ENCODE measurements at regions not wholly inside any gene's neighbourhood (a gene's known extent, or its start where the extent isn't known, plus 50 kb on each side); places are given as distances from the start of the nearest gene placed in this dataset.

GRCh38 chr1:195618287-195618686 lies 990.0 kb downstream of the KCNT2 start:
- DNase-seq, result no peak

GRCh38 chr1:195617106-195617505 lies 991.1 kb downstream of the KCNT2 start:
- no peak for DNase-seq

- DNase-seq, result no peak
Observed at GRCh38 chr1:195608883-195609282, 999.4 kb downstream of the KCNT2 start.

GRCh38 chr1:195606483-195606882 lies 1001.8 kb downstream of the KCNT2 start:
- DNase-seq, result no peak

GRCh38 chr1:195604287-195604686 lies 1004.0 kb downstream of the KCNT2 start:
- DNase-seq, result no peak

- no peak for DNase-seq
Observed at GRCh38 chr1:195597891-195598290, 1010.3 kb downstream of the KCNT2 start.

GRCh38 chr1:195594773-195595172 lies 1013.5 kb downstream of the KCNT2 start:
- DNase-seq, result no peak

GRCh38 chr1:195594322-195594721 lies 1013.9 kb downstream of the KCNT2 start:
- DNase-seq, result no peak

- no peak for DNase-seq
Observed at GRCh38 chr1:195591917-195592672, 1016.1 kb downstream of the KCNT2 start.

- no peak for DNase-seq
Observed at GRCh38 chr1:195590649-195591048, 1017.6 kb downstream of the KCNT2 start.

GRCh38 chr1:195584870-195585624 lies 1023.2 kb downstream of the KCNT2 start:
- no peak for DNase-seq

GRCh38 chr1:195580988-195581387 lies 1027.3 kb downstream of the KCNT2 start:
- no peak for DNase-seq

GRCh38 chr1:195577748-195578147 lies 1030.5 kb downstream of the KCNT2 start:
- DNase-seq, result no peak

- no peak for DNase-seq
Observed at GRCh38 chr1:195576641-195577040, 1031.6 kb downstream of the KCNT2 start.

GRCh38 chr1:195574511-195574910 lies 1033.7 kb downstream of the KCNT2 start:
- no peak for DNase-seq

GRCh38 chr1:195569934-195570333 lies 1038.3 kb downstream of the KCNT2 start:
- no peak for DNase-seq

- DNase-seq, result no peak
Observed at GRCh38 chr1:195568389-195568788, 1039.9 kb downstream of the KCNT2 start.

- DNase-seq, result no peak
Observed at GRCh38 chr1:195562074-195562473, 1046.2 kb downstream of the KCNT2 start.

- DNase-seq, result no peak
Observed at GRCh38 chr1:195550071-195550862, 1058.0 kb downstream of the KCNT2 start.

GRCh38 chr1:195530961-195531360 lies 1077.3 kb downstream of the KCNT2 start:
- DNase-seq, result no peak

GRCh38 chr1:195529881-195530280 lies 1078.4 kb downstream of the KCNT2 start:
- no peak for DNase-seq

GRCh38 chr1:195520757-195521156 lies 1087.5 kb downstream of the KCNT2 start:
- no peak for DNase-seq

- no peak for DNase-seq
Observed at GRCh38 chr1:195516036-195516435, 1092.2 kb downstream of the KCNT2 start.

GRCh38 chr1:195511501-195511900 lies 1096.7 kb downstream of the KCNT2 start:
- no peak for DNase-seq
